Gastroesophageal sphincter (tissue), 3 donors: ENCODE measurements at regions not wholly inside any gene's neighbourhood (a gene's known extent, or its start where the extent isn't known, plus 50 kb on each side); places are given as distances from the start of the nearest gene placed in this dataset.

Experiments
- CTCF ChIP-seq, 4 experiments: fragments of 200-600 bp in 2 of 4; fragments of 450-650 bp in 2 of 4; sonication (generic) in 1 of 4; IDR thresholded peaks; one replicate each; pipeline ENCODE4 v1.5.1; 2017 to 2019; ENCODE audit warnings: antibody characterized with exemption in 4 of 4, mild to moderate bottlenecking in 2 of 4, moderate library complexity in 2 of 4
- EP300 ChIP-seq: sonication (generic); formaldehyde crosslinking; IDR thresholded peaks from one replicate; pipeline ENCODE4 v1.6.1; 2017; ENCODE audit warnings: antibody characterized with exemption, mild to moderate bottlenecking
- POLR2AphosphoS5 ChIP-seq: sonication (generic); formaldehyde crosslinking; IDR thresholded peaks from one replicate; pipeline ENCODE4 v1.6.1; 2017; ENCODE audit warnings: antibody characterized with exemption

- TF ChIP-seq POLR2AphosphoS5 (no peak), CTCF (IDR thresholded peaks at IDR 0.05) (no peak), EP300 (no peak)
Observed at GRCh38 chr3:107206945-107207344, 170.3 kb upstream of the CCDC54 start.
